ENCODE measurements at regions not wholly inside any gene's neighbourhood (a gene's known extent, or its start where the extent isn't known, plus 50 kb on each side); places are given as distances from the start of the nearest gene placed in this dataset.

DNA sequence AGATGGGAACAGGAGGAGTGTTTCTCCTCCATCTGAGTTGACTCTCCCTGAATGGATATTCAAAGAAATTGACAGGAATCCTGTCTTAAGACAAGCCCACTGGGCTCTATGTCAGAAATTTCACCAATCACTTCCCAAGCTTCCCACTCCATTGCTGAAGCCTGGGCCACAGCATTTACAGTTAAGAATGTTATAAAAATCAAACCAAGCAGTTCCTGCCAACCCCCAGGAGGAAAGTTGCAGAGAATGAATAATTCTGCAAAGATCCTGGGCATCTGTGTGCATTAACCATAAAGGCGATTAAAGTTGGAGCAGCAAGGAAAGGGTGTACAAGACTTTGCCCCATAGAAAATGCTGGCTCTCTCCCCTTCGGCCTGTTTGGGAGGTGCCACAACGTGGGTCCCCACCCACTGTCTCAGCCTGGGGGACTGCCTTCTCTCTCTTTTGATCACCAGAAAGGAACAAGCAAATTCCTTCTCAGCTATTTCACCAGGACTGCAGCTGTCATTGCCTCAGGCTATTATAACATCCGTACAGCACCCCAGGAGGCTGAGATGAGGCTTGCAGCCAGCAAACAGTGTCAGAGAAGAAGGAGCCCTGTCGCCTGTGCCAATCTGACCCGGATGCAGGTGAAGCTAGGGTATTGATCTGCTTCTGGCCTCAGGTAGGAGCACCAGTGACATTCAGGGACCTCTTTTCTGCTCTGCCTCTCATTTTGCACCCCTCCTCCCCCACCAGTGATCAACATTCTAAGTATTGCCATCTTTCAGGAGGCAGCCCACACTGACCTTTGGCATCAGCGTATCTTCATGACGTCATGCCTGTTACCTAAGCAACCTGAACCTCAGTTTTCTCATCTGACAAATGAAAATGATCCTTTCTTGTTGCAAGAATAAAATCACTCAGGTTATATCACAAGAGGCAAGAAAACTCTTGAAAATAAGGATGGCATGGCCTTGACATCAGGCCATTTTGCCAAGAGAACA lies 219.0 kb downstream of the SH3BP4 start:
- no peak for DNase-seq

DNA sequence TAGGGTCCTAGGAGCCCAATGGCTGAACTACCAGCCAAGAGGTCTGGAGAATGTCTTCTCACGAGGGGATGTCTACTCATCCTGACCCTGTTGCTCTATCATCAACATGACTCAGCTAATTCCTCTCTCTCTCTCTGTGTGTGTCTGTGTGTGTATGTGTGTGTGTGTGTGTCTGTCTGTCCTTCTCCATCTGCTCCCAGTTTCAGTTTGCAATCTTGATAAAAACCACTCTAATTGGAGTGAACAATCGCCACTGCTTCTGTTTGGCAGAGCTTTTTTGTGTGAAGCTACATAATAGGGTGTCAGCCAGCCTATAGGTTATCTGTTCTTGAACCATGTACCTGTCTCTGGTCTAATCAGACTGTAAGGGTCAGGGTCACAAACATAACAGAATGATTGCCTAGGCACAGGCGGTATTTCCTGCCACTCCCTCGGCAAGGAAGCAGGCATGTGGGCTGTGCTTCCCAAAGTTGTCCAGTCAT lies 219.8 kb downstream of the SH3BP4 start:
- DNase-seq = no peak

DNA sequence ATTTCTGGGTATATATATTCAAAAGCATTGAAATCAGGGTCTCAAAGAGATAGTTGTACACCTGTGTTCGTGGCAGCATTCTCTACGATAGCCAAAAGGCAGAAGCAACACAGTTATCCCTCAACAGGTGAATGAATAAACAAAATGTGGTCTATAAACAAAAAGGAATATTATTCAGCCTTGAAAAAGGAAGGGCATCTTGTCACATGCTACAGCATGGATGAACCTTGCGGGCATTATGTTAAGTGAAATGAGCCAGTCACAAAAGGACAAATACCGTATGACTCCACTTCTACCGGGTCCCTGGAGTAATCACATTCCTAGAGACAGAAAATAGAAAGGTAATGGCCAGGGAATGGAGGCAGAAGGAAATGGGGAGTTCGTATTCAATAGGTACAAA lies 228.8 kb downstream of the SH3BP4 start:
- no peak for DNase-seq

DNA sequence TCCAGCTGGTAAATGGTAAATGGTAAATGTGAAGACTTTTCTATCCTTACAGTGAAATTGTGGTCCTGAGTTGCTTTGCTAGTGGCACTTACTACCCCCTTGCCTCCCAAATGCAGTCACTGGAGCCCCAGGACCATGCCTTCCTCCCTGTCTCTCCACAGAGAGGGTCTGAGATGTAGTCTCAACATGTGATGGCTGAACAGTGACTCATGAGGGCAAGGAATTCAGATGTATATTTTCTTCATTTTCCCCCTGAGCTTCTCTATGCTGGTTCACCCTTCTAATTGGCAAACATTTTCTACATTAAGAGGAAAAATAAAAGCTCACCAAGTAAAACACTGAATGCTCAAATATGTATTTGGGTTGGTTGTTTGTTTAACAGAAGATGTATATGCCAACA lies 232.0 kb downstream of the SH3BP4 start:
- no peak for DNase-seq

DNA sequence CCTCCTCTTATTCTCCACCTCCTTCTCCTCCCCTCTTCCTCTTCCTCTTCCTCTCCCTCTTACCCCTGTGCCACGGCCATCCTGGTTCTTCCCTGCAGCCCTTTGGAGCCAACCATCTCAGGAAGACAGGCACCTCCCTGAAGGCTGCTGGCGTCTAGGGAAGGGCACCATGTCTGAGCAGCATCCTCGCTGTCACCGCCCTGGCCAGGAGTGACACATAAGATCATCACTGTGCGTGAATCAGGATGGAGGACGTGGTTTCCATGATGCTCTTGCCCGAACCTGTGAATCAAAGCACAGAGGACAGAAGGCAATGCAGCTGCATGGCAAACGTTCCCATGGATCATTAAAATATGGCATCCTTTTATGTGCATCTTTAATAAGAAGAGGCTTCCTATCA lies 236.0 kb downstream of the SH3BP4 start:
- DNase-seq = no peak

DNA sequence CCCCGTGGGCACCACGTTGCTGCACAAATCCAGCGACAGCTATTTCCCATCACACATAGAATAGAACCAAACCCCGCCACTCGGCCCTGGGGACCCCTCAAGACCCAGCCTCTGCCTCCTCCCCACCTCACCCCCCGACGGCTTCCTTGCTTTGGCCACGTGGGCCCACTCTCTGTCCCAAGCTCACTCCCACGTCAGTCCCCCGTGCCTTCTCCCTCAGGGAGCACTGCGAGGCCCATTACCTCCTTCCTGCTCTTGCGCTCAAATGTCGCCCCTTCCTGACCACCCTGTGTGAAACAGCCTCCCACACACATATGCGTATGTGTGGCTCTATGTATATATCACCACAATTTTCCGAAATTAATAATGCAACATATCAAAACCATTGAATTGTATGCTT lies 239.7 kb downstream of the SH3BP4 start:
- no peak for DNase-seq

DNA sequence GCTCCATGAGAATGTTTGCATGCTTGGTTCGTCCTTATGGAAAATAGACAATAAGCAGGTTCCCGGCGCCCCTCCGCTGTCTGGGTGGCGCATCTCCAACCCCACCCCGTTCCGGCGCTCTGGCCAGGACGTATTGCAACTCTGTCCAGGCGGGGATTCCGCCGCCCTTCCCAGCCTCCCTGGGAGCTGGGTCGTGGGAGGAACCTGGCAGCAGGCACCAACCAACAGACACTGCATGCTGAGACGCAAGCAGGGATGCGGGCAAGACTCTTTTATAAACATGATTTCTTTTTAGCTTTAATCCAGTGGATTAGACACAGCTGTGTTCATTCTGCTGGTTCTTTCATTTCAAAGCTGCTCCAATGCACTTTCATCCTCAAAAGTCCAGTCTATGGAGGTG lies 240.2 kb downstream of the SH3BP4 start:
- DNase-seq = no peak

DNA sequence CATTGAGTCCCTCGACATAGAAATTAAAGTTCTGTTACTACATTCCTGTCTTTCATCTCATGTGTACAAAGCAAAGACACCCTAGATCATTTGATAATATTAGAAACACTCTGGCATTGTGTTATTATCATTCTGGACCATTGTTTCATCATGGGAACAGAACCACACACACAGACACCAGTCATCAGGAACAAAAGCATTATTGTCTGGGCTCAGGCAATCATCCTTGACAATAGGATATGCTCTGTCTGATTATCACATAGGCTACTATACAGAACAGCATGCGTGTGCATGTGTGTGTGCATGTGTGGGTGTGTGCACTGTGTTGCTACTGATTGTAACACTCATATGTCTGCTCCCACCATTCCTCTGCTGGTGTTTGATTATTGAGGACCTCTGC lies 242.5 kb downstream of the SH3BP4 start:
- no peak for DNase-seq

DNA sequence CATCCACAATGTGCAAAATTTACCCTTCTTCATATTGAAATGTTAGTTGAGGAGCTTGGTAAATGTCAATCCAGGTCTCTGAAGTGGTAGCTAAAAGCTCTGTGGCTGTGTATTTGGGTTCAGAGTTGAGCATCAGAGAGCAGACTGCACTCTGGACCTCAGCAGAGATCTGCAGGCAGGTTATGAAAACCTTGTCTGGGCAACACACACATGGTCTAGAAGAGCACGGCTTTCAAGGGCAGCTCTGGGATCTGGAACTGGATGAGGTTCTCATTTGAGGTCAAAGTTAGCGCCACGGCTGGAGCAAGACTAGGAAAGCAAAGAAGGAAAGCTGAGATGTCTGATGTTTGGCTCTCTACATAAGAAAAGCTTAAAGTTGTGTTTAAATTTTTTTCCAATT lies 243.0 kb downstream of the SH3BP4 start:
- no peak for DNase-seq

DNA sequence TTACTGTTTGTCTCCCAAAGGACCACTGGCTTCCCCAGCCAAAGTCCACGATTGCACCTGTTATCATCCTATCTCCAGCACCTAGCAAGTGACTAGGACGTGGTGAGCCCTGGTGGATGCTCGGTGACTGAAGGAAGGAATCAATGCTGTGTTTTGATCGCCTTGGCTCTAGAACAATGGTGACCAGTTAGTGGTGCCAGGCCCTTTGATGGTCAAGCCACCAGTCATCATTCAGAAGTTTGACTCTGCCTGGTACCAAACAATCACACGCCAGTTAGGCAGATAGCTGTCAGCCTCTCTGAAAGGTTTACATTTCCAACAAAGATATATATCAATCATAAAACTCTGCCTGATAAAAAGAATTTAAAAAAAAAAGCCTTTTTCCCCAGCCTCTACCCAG lies 244.1 kb downstream of the SH3BP4 start:
- DNase-seq = no peak

DNA sequence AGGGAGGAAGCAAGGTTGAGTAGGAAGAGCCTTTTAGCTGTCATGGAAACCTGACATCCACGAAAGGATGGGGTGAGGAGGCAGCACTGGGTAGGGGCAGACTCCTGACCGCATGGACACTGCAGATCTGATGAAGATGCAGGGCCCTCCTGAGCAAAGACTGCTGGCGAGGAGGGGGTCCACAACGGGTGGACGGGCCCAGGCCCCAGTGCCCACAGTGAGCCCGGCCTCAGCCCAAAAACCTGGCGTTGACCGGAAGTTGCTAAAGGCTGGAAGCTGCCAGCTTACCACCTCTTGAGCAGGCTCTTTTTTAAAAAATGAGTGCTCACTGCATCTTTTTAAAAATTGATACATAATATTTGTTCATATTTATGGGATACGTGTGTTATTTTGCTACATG lies 247.3 kb downstream of the SH3BP4 start:
- DNase-seq = no peak

DNA sequence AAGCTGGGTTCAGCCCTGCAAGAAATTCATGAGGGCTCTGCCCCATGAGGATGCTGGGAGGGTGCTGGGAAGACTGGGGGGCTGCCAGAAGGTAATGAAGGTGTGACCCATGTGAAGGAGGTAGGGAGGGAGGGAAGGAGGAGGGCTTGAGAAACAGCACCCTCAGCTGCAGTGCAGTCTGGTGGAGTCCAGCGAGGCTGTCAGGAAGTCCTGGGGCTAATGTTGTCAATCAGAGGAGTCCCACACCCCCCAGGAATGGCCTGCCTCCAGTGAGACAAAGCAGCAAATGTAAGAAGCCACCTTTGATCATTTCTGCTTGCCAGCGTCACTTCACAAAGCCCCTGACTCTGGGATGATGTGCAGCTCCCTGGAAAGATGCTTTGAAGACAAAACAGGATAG lies 248.4 kb downstream of the SH3BP4 start:
- no peak for DNase-seq

DNA sequence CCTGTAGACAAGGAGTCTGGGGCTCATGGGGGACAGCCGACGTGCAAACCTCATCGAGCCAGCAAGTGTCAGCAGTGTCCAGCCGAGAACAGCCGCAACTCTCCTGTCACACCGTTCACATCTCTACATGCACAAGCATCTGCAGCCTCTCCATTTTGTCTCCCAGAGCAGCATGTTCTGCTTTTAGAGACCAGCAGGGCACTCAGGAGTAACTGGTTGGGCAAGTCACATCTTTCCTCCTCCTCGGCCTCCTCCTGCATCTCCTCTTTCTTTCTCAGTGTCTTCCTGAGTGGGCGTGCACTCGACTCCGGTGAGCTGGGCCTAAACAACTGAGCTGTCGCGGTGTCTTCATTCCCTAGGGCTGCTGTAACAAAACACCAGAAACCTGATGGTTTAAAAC lies 249.9 kb downstream of the SH3BP4 start:
- DNase-seq = no peak

DNA sequence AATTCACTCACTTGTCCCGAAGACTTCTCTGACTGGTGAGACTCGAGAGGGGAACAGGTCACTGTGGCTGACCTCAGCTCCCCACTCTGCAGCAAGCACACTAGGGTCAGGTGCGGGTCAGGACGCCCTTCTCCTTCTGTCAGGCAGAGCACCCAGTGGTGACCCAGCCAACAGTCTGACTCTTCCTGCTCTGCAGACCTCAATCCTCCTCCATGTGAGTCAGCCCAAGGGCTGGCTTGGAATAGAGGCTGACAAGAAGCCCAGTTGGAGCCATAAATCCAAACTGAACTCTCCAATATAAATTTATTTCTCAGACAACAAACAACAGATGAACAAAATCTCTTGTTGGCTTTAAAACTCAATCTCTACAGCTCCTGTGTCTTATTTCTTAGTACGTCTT lies 253.1 kb downstream of the SH3BP4 start:
- no peak for DNase-seq

DNA sequence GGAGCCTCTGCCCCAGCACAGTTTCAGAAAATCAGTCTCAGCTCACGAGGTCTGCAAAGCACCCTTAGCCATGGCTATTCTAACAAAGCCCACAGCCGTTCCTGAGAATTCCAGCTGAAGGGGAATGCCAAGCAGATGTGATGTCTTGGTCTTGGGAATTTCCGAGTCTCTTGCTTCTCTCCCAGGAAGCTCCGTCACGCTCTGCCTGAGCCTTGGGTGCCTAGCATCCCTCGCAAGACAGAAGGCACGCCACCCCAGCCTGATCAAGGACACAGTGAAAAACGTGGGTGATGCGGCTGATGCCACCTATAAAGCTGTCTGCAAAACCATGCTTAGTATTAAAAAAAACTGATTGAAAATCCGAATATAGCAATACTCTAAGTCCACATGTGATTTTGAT lies 254.6 kb downstream of the SH3BP4 start:
- no peak for DNase-seq

DNA sequence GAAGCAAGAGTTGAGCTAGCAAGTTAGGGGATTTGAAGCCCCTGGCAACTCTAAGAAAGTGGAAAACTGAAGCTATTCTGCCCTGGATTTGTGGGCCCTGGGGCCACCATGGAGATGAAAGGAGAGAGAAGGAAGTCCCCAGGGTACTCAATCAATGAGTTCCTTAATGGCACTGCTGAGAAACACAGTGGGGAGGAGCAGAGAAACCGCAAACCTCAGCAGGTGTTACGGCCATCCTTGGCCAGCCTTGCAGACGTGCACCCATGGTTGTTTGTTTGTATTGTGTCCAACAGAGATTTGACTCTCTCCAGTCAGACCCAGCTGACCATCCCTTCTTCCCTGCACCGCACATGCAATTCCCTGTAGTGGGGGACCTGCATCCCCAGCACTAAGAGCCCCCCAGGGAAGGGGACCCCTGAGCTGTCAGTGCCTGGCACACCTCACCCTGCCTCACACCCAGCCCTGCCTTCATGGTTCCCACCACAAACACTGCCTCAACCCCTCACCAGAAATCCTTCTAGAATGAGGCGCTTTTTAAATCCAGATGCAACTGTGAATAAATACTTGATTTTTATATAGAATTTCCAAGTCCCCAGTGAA lies 255.3 kb downstream of the SH3BP4 start:
- no peak for DNase-seq

DNA sequence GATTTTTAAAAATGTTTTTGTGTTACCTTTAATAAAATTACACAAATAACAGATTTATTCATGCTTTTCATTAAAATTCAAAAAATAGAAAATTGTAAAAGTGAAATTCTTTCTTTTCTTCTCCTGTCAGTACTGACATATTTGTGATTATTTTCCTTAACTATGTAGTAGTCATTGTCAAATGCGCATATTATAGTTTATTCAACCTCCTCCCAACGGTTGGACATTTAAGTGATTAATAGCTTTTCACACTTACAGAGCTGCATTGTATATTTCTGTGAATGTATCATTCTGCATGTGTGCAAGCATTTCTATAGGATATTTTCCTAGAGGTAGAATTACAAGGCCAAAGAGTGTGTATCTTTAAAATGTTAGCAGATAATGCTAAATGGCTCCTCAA lies 259.2 kb downstream of the SH3BP4 start:
- no peak for DNase-seq

DNA sequence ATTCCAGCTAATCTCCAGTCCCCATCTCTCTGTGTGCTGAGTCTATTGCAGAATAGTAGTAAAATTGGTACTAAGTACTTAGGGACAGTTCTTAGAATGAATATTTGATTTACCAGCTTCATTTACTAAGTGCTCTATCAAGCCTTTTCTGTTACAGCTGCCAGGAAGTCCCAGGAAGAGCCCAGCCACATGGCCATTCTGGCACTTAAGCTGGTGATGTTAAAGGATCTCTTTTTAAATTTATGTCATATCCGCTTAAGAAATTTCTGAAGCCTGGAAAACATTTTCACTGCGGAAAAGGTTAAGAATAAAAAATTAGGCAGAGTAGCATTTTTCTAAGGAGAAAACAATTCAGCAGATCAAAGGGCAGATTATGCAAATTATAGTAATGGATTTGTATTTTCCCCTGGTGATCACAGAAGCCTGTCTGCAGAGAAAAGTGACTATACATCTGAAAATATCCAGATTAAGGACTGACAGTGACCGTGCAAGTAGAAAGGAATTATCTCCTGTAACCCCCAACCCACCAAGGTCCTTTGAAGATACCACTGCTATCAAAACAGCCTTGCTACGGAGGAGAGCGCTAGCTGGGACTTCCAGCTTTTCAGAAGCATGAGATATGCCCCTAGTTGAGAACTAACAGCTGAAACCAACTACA lies 260.8 kb downstream of the SH3BP4 start:
- DNase-seq = no peak

DNA sequence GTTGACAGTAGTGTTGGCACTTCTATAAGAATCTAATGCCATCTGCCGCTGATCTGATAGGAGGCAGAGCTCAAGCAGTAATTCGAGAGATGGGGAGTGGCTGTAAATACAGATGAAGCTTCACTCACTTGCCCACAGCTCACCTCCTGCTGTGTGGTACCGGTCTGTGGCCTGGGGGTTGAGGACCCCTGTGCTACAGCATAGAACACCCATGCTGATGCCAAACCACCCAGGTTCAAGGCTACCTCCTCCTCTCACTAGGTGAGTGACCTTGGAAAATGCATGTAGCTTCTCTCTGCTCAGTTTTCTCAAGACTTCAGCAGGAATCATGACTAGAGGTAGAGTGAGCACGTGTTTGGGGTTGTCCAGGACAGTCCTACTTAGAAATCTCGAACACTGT lies 263.4 kb downstream of the SH3BP4 start:
- no peak for DNase-seq

DNA sequence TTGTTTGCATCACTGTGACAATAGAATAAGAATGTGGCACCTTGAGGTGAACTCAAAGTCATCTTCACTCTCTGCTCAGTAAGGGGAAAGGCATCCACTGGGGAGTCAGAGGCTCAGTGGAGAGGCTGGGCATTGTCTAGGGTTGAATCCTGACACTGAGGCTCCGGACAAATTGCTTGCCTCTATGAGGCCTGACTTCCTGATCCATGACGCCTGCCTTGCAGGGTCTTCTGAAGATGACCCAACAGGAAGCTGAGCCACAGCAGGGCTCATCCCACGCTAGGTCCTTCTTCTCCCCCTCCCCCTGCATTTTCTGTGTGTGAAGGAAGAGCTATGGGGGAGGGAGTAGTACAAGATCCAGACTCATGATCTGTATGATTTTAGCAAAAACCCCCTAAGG lies 265.1 kb downstream of the SH3BP4 start:
- no peak for DNase-seq

DNA sequence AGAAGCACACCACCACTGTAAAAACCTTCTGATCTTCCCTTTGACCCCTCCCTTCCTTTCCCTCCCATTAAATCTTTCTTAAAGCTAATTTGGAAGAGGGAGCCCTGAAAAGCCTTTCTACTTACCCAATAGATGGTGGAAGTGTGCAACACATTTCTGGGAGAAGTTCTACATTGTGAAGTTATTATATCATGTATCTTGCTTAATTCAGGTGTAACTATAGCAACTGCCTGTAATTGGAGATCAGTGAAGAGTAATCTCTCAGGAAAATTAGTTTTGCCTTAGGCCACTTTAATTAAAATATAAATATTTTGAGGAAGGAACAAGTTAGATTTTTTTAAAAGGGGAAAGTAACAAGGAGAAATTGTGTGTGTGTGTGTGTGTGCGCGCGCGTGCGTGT lies 266.0 kb downstream of the SH3BP4 start:
- no peak for DNase-seq

DNA sequence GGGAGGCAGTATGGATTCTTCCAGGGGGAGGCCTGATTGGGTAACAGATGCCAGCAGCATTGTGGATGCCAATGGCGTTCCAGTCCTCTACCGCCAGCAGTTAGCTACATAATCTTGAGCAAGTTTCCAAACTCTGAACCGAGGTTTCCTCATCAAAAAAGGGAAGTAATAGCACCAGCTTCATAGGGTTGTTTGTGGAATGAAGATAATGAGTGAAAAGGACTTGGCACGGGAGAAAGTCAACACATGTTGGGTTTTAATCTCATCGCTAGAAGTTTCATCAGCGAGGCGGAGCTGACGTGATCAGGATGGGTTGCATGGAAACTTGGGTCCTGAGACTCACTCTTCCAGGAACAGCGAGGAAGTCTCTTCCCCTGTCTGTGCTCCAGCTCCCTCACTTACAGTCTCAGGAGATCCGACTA lies 266.7 kb downstream of the SH3BP4 start:
- peak; percentile 7 for DNase-seq

DNA sequence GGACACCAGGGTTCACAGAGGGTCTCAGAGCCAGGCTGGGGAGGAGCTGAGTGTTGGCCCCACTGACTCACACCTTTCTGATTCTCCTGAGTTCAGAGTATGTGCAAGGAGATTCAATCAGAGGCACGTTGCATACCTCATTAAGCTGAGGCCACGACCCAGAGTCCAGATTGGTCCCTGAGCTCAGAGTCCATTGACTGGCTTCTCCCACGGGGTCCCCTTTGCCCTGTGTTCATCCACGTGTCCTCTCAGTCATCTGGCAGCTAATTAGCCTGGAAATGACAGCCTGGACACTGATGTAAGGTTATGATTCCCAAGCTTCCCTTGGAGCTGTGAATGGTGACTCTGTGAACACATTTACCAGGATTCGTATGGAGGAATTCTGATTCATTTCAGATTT lies 267.2 kb downstream of the SH3BP4 start:
- DNase-seq = no peak

DNA sequence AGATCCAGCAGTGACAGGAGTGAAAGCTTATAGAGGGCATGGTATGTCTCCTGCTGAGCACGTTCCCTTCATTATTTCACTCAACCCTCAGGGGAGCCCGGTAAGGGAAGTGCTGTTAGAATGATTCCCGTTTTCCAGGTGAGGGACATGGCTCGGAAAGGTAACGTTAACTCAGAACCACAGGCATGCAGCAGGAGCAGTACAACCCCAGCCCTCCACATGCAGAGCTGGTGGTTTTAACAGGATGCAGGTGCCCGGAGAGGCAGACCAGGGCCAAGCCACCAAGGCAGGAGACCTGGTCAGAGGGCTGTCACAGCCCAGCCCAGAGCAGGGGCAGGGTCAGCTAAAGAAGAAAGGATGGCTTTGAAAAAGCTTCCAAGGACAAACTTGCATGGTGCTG lies 268.5 kb downstream of the SH3BP4 start:
- DNase-seq = no peak
